Lung (tissue), 11 donors: ENCODE measurements at regions not wholly inside any gene's neighbourhood (a gene's known extent, or its start where the extent isn't known, plus 50 kb on each side); places are given as distances from the start of the nearest gene placed in this dataset.
"Not testable (repeated sequence)": the region's sequence is repeated elsewhere in the genome, so short reads cannot be mapped to it uniquely, and the experiment has no call there.

Experiments used
- ATAC-seq: fragments of 200-7000 bp; cut with Tn5 transposase; one replicate; pipeline ENCODE4 v1.9.1; 2020; ENCODE audit warnings: moderate number of reproducible peaks; ENCODE audit not compliant: insufficient read depth, low FRiP score
- DNase-seq, 3 donors: peaks; one replicate each; pipeline ENCODE4 v3.0.0-alpha.2; 2013 to 2017
- H3K27ac ChIP-seq, 2 donors: one replicate each; pipeline ENCODE4 v1.5.1; 2013; ENCODE audit warnings: mild to moderate bottlenecking in 2 of 2, moderate library complexity in 2 of 2, control low read depth in 1 of 2, inconsistent platforms in 1 of 2, low read depth in 1 of 2, low read length in 1 of 2
- H3K27me3 ChIP-seq, 3 donors: one replicate each; pipeline ENCODE4 v1.5.1; 2013; ENCODE audit warnings: low read length in 2 of 3; ENCODE audit not compliant: control insufficient read depth in 3 of 3, insufficient read depth in 3 of 3
- H3K36me3 ChIP-seq, 4 donors: one replicate each; pipeline ENCODE4 v1.5.1; 2013; ENCODE audit warnings: low read length in 4 of 4, mild to moderate bottlenecking in 1 of 4, moderate library complexity in 1 of 4; ENCODE audit not compliant: control insufficient read depth in 4 of 4, insufficient read depth in 4 of 4
- H3K4me1 ChIP-seq, 5 donors: one replicate each; pipeline ENCODE4 v1.5.1; 2013; ENCODE audit warnings: low read length in 5 of 5, mild to moderate bottlenecking in 2 of 5, moderate library complexity in 1 of 5; ENCODE audit not compliant: control insufficient read depth in 5 of 5, insufficient read depth in 5 of 5
- H3K4me3 ChIP-seq: one replicate; pipeline ENCODE4 v1.5.1; 2013; ENCODE audit warnings: mild to moderate bottlenecking, control low read depth, moderate library complexity
- H3K9ac ChIP-seq, 2 donors: one replicate each; pipeline ENCODE4 v1.5.1; 2013; ENCODE audit warnings: low read length in 2 of 2, control low read depth in 1 of 2; ENCODE audit not compliant: insufficient read depth in 1 of 2
- H3K9me3 ChIP-seq, 4 donors: one replicate each; pipeline ENCODE4 v1.5.1; 2013; ENCODE audit warnings: low read length in 3 of 4, mild to moderate bottlenecking in 1 of 4, moderate library complexity in 1 of 4; ENCODE audit not compliant: control insufficient read depth in 4 of 4, insufficient read depth in 3 of 4
- WGBS, 2 donors: extraction: QIAGEN DNeasy Blood & Tissue Kit; methylation state at CpG; one replicate each; pipeline ENCODE4 v1.1.7; 2013; 5-methylcytosine and 5-hydroxymethylcytosine counted together
- TF ChIP-seq, protein P1 (sequence below): IDR thresholded peaks from 2 replicates; pipeline ENCODE4 v1.5.1; 2012; ENCODE audit warnings: mild to moderate bottlenecking; ENCODE audit errors: control extremely low read depth, extremely low read depth
- donor health status: control.
- donor health status: control.
- donor health status: Bipolar disorder and iron deficiency.
- donor health status: healthy.
- donor health status: DM: yes; HTN: yes; CAD: no.

DNA sequence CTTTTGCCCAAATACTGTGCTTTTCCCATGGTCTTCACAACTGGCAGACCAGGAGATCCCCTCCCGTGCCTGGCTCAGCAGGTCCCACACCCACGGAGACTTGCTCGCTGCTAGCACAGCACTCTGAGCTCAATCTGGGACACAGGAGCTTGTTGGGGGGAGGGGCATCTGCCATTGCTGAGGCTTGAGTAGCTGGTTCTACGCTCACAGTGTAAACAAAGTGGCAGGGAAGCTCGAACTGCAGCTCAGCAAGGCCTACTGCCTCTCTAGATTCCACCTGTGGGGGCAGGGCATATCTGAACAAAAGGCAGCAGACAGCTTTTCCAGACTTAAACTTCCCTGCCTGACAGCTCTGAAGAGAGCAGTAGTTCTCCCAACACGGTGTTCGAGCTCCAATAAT is 251.6 kb upstream of the PCDH18 start:
- DNase-seq, H3K9me3 ChIP-seq, H3K27ac ChIP-seq, H3K27me3 ChIP-seq, H3K4me3 ChIP-seq, H3K4me1 ChIP-seq, ATAC-seq, H3K9ac ChIP-seq, H3K36me3 ChIP-seq: not testable (repeated sequence)
- 65 to 68% methylated on average over 7 of the region's 7 CpGs for WGBS, 2 donors

DNA sequence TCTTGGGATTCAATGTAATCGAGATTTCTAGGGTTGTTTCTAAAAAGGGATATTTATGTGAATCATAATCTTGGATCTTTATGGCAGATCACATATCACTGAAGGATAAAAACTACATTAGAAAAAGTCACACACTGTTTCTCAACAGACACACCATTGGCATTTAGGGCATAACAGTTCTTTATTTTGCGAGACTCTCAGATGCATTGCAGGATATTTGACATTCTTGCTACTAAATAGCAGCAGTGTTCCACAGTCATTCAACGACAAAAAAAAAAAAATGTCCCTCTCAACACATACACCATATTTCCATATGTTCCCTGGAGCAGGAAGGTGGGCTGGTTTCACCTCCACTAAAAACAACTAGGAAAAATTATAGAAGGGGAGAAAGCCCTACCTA is 243.4 kb upstream of the PCDH18 start:
- ATAC-seq = no peak
- Histone ChIP-seq H3K27ac (no peak overlapping the region), H3K4me1 (peaks cover 0 to 18% (median 0%) of the 10 kb centered on the region in 5 donors), H3K9me3 (no peaks in the 10 kb centered on the region), H3K9ac (no peak overlapping the region), H3K36me3 (no peaks in the 10 kb centered on the region), H3K27me3 (no peaks in the 10 kb centered on the region), H3K4me3 (no peak overlapping the region)
- TF ChIP-seq, protein P1, sequence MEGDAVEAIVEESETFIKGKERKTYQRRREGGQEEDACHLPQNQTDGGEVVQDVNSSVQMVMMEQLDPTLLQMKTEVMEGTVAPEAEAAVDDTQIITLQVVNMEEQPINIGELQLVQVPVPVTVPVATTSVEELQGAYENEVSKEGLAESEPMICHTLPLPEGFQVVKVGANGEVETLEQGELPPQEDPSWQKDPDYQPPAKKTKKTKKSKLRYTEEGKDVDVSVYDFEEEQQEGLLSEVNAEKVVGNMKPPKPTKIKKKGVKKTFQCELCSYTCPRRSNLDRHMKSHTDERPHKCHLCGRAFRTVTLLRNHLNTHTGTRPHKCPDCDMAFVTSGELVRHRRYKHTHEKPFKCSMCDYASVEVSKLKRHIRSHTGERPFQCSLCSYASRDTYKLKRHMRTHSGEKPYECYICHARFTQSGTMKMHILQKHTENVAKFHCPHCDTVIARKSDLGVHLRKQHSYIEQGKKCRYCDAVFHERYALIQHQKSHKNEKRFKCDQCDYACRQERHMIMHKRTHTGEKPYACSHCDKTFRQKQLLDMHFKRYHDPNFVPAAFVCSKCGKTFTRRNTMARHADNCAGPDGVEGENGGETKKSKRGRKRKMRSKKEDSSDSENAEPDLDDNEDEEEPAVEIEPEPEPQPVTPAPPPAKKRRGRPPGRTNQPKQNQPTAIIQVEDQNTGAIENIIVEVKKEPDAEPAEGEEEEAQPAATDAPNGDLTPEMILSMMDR = no peak
- 69 to 82% methylated on average over 3 of the region's 3 CpGs for WGBS, 2 donors
- DNase-seq = no peak

DNA sequence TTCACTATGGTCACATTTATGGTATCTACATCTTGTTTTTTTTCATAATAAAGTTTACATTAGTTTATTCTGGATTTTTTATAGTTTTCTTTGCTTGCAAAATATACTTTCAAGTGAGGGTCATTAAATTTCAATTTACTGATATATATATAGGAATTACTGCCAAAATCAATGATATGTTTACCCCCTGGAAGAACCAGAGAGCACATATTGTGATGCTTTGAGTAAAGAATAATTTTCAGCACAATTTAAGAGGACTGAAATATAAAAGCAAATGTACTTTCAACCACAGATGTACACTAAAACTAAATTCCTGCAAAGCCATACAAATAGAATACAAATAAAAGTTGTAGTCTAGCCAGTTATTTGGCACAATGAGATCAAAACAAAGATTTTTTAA is 242.2 kb upstream of the PCDH18 start:
- TF ChIP-seq, protein P1 = no peak
- H3K27me3 ChIP-seq = no peaks in the 10 kb centered on the region
- H3K27ac ChIP-seq = no peak overlapping the region
- ATAC-seq (no peak), DNase-seq (peak in 2 of 3 donors; percentile 64 to 67)
- H3K4me3 ChIP-seq = no peak overlapping the region
- H3K9ac ChIP-seq = no peak overlapping the region
- H3K36me3 ChIP-seq = no peaks in the 10 kb centered on the region
- H3K4me1 ChIP-seq = peaks cover 0 to 18% (median 0%) of the 10 kb centered on the region in 5 donors
- H3K9me3 ChIP-seq = no peaks in the 10 kb centered on the region

DNA sequence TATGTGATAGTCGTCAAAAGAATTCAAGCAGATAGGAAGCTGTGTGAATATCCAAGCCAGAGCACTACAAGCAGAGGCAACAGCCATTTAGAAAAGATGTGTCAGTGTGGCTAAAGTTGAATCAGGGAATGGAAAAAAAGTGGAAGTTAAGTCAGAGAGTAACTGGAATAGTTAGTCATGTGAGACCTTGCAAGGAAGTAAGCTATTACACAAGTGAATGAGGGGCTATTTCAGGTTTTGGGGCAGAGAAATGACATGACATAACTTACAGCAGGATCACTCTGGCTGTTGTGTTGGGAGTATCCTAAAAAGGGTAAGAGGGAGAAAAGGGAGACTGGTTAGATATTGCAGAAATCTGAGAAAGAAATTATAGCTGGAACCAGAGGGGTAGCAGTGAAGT is 236.6 kb upstream of the PCDH18 start:
- DNase-seq = no peak
- H3K36me3 ChIP-seq = no peaks in the 10 kb centered on the region
- TF ChIP-seq, protein P1 = no peak
- H3K27ac ChIP-seq = no peak overlapping the region
- H3K9me3 ChIP-seq = no peaks in the 10 kb centered on the region
- ATAC-seq = no peak
- H3K27me3 ChIP-seq = no peaks in the 10 kb centered on the region
- H3K9ac ChIP-seq = no peak overlapping the region
- WGBS, 2 donors = 83 to 87% methylated on average over 1 of the region's 1 CpG
- no peak overlapping the region for H3K4me3 ChIP-seq
- no peaks in the 10 kb centered on the region for H3K4me1 ChIP-seq
